Activated naive CD4-positive, alpha-beta T cell treated with anti-CD3 and anti-CD28 coated beads, Interleukin-2, amount 50 U/mL, for 72 hours (primary cell): ENCODE measurements at regions not wholly inside any gene's neighbourhood (a gene's known extent, or its start where the extent isn't known, plus 50 kb on each side); places are given as distances from the start of the nearest gene placed in this dataset.

Experiments used
- ATAC-seq, 2 donors: fragments of 150-1000 bp; cut with Tn5 transposase; 2 replicates each; pipeline ENCODE4 v1.10.0; 2021; ENCODE audit warnings: mild to moderate bottlenecking in 2 of 2, moderate library complexity in 2 of 2
- DNase-seq, 2 donors: peaks; one replicate each; pipeline ENCODE4 v3.0.0; 2021 to 2022; ENCODE audit warnings: low spot score in 2 of 2
- H3K27ac Mint-ChIP-seq, 2 donors: one replicate each; pipeline ENCODE4 v1.8.0; 2022; ENCODE audit warnings: mild to moderate bottlenecking in 2 of 2, mixed read lengths in 2 of 2
- H3K36me3 Mint-ChIP-seq, 2 donors: one replicate each; pipeline ENCODE4 v1.8.0; 2022; ENCODE audit warnings: mixed read lengths in 2 of 2
- H3K9me3 Mint-ChIP-seq, 2 donors: one replicate each; pipeline ENCODE4 v1.8.0; 2022; ENCODE audit warnings: mixed read lengths in 2 of 2

- Mint-ChIP-seq H3K9me3 (peaks cover 0 to 5% of the 10 kb centered on the region in 2 donors), H3K27ac (no peak overlapping the region), H3K36me3 (no peaks in the 10 kb centered on the region)
- DNase-seq (no peak), ATAC-seq (no peak)
Observed at GRCh38 chr15:94704421-94704820, 473.1 kb downstream of the MCTP2 start.

DNA sequence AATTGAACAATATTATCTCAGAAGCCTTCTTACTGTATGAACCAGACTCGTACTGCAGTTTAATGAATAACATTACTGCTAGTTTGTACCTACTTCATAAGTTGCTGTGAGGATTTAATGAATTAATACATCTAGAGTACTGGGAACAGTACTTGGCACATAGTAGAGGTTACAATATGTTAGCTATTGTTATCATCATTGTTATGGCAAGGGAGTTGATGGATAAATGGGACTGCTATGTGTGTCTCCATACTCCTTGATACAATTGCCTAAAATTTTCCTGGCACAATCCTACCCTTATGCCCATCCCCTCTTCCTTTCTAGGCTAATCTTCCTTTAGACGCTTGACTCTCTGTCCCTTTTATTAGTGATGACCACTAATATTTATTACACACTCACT lies 473.6 kb downstream of the MCTP2 start:
- peaks cover 0 to 5% of the 10 kb centered on the region in 2 donors for H3K9me3 Mint-ChIP-seq
- ATAC-seq (no peak), DNase-seq (no peak)
- H3K27ac Mint-ChIP-seq: no peak overlapping the region
- H3K36me3 Mint-ChIP-seq: no peaks in the 10 kb centered on the region

GRCh38 chr15:94709319-94709718 lies 478.0 kb downstream of the MCTP2 start:
- H3K9me3 Mint-ChIP-seq: peaks cover 0 to 5% of the 10 kb centered on the region in 2 donors
- no peak for ATAC-seq
- H3K36me3 Mint-ChIP-seq: no peaks in the 10 kb centered on the region
- no peak overlapping the region for H3K27ac Mint-ChIP-seq
- no peak for DNase-seq

- ATAC-seq: no peak
- no peak overlapping the region for H3K27ac Mint-ChIP-seq
- no peaks in the 10 kb centered on the region for H3K36me3 Mint-ChIP-seq
- no peak for DNase-seq
- H3K9me3 Mint-ChIP-seq: no peaks in the 10 kb centered on the region
Observed at GRCh38 chr15:94722024-94722636, 490.8 kb downstream of the MCTP2 start.

DNA sequence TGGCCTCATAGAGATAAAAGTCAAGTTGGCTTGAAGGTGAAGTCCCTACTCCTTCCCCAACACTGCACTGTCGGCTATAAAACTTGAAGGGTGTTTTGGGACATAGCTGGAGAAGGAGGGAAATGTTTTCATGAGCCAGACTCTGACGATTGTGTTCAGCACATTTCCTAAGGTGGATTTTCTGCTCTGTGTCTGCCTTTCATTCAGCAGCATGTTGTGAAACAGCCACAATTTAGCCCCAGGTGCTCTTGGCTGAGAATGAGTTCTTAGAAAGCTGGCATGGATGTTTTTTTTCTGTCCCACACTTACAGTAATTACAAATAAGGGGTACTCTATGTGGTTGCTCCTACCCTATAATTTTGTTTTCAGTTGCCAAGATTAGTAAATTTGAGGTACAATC lies 492.4 kb downstream of the MCTP2 start:
- Mint-ChIP-seq H3K9me3 (no peaks in the 10 kb centered on the region), H3K36me3 (no peaks in the 10 kb centered on the region), H3K27ac (no peak overlapping the region)
- DNase-seq (no peak), ATAC-seq (no peak)

DNA sequence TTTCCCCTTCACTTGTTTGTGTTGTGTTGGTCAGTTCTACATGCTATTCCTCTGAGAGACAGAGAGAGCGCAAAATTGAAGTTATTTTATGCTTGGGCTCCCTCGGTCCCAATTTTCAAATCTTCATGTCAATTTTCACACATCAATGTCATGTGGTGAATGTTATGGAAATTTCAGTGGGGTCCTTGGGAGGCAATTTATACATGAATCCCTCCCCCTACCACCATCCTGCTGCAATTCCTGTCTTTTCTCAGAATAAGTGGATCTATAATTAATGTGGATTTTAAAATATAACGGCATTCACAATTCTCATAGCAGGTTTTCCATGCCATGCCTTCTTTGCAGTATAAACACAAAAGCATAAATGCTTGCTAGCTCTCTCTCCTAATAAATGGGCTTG lies 499.9 kb downstream of the MCTP2 start:
- H3K36me3 Mint-ChIP-seq: no peaks in the 10 kb centered on the region
- no peak overlapping the region for H3K27ac Mint-ChIP-seq
- H3K9me3 Mint-ChIP-seq: no peaks in the 10 kb centered on the region
- no peak for ATAC-seq
- DNase-seq: no peak

DNA sequence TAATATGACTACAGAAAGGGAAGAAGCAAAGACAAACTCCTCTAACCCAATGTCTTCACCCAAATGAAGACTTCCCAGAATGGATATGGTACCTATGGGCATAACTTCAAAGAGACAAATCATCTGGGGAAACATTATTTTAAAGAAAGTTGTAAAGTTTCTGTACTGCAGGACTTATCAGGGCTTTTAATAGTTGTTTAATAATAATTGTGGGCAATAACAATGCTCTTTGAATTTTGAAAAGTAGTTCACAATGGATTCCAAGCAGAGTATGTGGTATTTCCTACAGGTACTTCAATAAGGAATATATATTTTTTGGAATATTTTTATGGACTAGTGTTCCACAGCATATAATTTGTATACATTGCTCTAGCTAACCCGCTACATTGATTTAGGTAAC lies 503.1 kb downstream of the MCTP2 start:
- DNase-seq: no peak
- Mint-ChIP-seq H3K27ac (no peak overlapping the region), H3K36me3 (no peaks in the 10 kb centered on the region), H3K9me3 (no peaks in the 10 kb centered on the region)
- ATAC-seq: no peak

- Mint-ChIP-seq H3K36me3 (no peaks in the 10 kb centered on the region), H3K9me3 (no peaks in the 10 kb centered on the region), H3K27ac (no peak overlapping the region)
- DNase-seq: no peak
- no peak for ATAC-seq
Observed at GRCh38 chr15:94736236-94736635, 504.9 kb downstream of the MCTP2 start.

DNA sequence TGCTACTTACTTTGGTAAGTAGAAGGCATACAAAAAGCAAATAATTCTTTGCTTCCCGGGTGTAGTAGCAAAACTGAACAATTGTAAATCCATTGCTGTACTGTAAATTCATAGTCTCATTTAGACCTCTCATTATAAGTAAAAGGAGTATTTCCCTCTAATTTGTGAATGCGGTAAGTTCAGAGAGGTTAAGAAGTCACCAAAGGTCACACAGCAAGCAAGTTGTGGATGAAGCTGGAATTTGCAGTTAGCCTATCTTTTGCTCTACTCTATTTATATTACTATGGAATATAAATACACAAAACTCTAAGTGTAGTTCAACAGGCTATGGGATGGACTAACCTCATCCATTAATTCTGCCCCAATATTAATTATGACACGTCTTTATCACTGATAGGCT lies 508.3 kb downstream of the MCTP2 start:
- no peaks in the 10 kb centered on the region for H3K36me3 Mint-ChIP-seq
- no peak for DNase-seq
- ATAC-seq: no peak
- H3K27ac Mint-ChIP-seq: no peak overlapping the region
- H3K9me3 Mint-ChIP-seq: no peaks in the 10 kb centered on the region

DNA sequence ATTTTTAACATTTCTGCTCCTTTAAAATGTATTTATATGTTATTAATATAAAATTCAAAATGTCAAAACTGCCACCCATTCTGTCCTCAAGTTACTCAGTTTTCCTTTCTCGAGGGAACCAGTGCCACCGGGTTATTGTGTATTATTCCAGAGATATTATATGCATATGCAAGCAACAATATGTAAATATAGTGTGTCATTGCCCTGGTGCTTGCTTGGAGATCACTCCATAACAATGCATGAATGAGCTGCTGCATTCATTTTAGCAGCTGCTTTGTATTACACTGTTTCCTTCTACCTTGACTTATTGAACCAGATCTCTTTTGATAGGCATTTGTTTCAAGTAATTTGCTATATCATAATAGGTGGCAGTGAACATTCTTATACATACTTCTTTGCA lies 509.1 kb downstream of the MCTP2 start:
- H3K27ac Mint-ChIP-seq: no peak overlapping the region
- DNase-seq: no peak
- no peak for ATAC-seq
- no peaks in the 10 kb centered on the region for H3K36me3 Mint-ChIP-seq
- no peaks in the 10 kb centered on the region for H3K9me3 Mint-ChIP-seq

GRCh38 chr15:94743668-94744067 lies 512.3 kb downstream of the MCTP2 start:
- ATAC-seq: no peak
- no peaks in the 10 kb centered on the region for H3K36me3 Mint-ChIP-seq

GRCh38 chr15:94744080-94744793 lies 512.9 kb downstream of the MCTP2 start:
- Mint-ChIP-seq H3K9me3 (no peaks in the 10 kb centered on the region), H3K36me3 (no peaks in the 10 kb centered on the region)
- no peak for ATAC-seq

More at GRCh38 chr15:94743668-94744067, 512.3 kb downstream of the MCTP2 start:
- no peak overlapping the region for H3K27ac Mint-ChIP-seq
- no peak for DNase-seq
- no peaks in the 10 kb centered on the region for H3K9me3 Mint-ChIP-seq

GRCh38 chr15:94745371-94745770 lies 514.0 kb downstream of the MCTP2 start:
- ATAC-seq: no peak
- no peaks in the 10 kb centered on the region for H3K36me3 Mint-ChIP-seq
- DNase-seq: no peak
- H3K27ac Mint-ChIP-seq: no peak overlapping the region
- no peaks in the 10 kb centered on the region for H3K9me3 Mint-ChIP-seq

More at GRCh38 chr15:94744080-94744793, 512.9 kb downstream of the MCTP2 start:
- no peak for DNase-seq
- H3K27ac Mint-ChIP-seq: no peak overlapping the region

DNA sequence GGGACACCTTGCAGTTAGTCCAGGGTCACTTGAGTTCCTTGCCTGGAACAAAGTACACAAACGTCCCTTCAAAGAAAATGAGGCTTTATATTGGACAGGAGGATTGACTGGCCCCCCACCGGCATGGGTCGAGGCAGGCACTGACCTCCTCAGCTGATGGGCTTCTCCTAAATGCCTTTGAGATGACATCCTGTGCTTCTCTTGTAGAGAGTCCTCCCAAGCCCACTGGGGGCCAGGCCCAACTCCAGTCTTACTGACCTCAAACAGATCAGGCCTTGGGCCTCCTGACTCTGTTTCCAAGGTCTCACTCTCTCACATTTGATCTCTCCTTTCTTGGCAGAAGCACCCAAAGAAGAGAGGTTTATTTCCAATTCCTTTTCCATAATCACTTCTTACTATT lies 516.1 kb downstream of the MCTP2 start:
- H3K36me3 Mint-ChIP-seq: no peaks in the 10 kb centered on the region
- no peaks in the 10 kb centered on the region for H3K9me3 Mint-ChIP-seq
- DNase-seq (no peak), ATAC-seq (no peak)
- H3K27ac Mint-ChIP-seq: no peak overlapping the region

DNA sequence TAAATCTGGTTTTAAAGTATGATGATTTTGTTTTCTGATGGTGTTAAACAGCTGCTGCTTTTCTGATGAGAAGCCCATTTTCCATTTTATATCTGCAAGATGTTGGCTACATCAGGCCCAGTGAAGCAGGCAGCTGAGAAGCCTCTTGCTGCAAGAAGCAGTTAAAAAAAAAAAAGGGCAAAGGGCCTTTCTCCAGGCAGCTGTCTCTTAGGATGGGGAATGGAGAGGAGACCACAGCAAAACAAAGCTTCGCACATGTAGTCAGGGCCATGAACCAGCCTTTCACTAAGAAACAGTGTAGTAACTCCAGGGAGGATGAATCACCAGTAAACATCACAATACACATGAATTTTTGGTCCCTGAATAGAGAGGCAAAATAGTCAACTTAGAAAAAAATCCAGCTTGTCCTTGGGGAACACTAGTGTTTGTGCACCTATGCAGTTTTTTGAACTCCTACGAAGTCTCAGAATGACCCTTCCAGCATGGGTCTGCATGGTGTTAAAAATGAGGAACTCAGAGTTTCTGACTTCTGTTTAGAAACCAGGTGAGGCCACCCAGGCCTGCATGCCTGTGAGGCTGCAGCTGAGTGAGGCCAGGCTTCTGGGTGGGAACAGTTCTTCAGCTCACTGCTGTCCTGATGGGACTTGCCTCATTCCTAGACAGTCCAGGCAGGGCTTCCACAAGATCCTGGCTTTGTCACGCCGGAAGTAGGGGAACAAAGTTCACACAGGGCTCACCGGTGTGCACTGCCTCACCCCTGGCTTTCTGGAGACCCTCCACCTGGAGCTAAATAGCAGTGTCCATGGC lies 518.7 kb downstream of the MCTP2 start:
- H3K9me3 Mint-ChIP-seq: no peaks in the 10 kb centered on the region
- H3K27ac Mint-ChIP-seq: peak overlapping the region in 1 of 2 donors; percentile 24
- ATAC-seq (no peak), DNase-seq (no peak)
- H3K36me3 Mint-ChIP-seq: no peaks in the 10 kb centered on the region

- no peak for ATAC-seq
- H3K9me3 Mint-ChIP-seq: no peaks in the 10 kb centered on the region
- DNase-seq: no peak
- no peak overlapping the region for H3K27ac Mint-ChIP-seq
- H3K36me3 Mint-ChIP-seq: no peaks in the 10 kb centered on the region
Observed at GRCh38 chr15:94760348-94760747, 529.0 kb downstream of the MCTP2 start.

- Mint-ChIP-seq H3K27ac (no peak overlapping the region), H3K36me3 (no peaks in the 10 kb centered on the region), H3K9me3 (no peaks in the 10 kb centered on the region)
- DNase-seq: no peak
- ATAC-seq: no peak
Observed at GRCh38 chr15:94761574-94761973, 530.2 kb downstream of the MCTP2 start.
